ENCODE measurements at regions not wholly inside any gene's neighbourhood (a gene's known extent, or its start where the extent isn't known, plus 50 kb on each side); places are given as distances from the start of the nearest gene placed in this dataset.

GRCh38 chr5:8396756-8397155 lies 527.8 kb downstream of the MTRR start:
- H3K9me1 ChIP-seq (replicated peaks; ENCODE audit: control insufficient read depth, extremely low read depth, insufficient read depth, low read length): no peaks in the 10 kb centered on the region
- POLR2A ChIA-PET: no interaction called here
- peaks cover 2% of the 10 kb centered on the region for H3K9me3 ChIP-seq (replicated peaks; ENCODE audit: control insufficient read depth, insufficient read depth, low read length)
- intact Hi-C loops (cut with micrococcal nuclease) (no loop called here), dilution Hi-C loops (cut with MboI; ENCODE audit: extremely low pct_ligation_motif_present, low sequenced_read_pairs) (no loop called here)
- H3K4me3 ChIP-seq (replicated peaks in 1 of 3; ENCODE audit: insufficient read depth in 1 of 3, low read depth in 1 of 3, low read length in 3 of 3): no peak overlapping the region
- no peaks in the 10 kb centered on the region for H3K36me3 ChIP-seq (ENCODE audit: control insufficient read depth in 2 of 2, extremely low read depth in 1 of 2, insufficient read depth in 2 of 2, low read length in 2 of 2)
- no peaks in the 10 kb centered on the region for H4K20me1 ChIP-seq (replicated peaks; ENCODE audit: control insufficient read depth, extremely low read depth, insufficient read depth, low read length)
- no peak for TF ChIP-seq FOS (IDR thresholded peaks at IDR 0.05; ENCODE audit: borderline replicate concordance, insufficient read depth, low read length)
- no peak for TF ChIP-seq CTCF (IDR thresholded peaks at IDR 0.05; ENCODE audit: extremely low read depth in 1 of 2, insufficient read depth in 1 of 2, low read depth in 1 of 2, low read length in 2 of 2)
- TF ChIP-seq MYC (IDR thresholded peaks at IDR 0.05; ENCODE audit: low read depth, low read length): no peak
- TF ChIP-seq GATA2 (IDR thresholded peaks at IDR 0.05; ENCODE audit: insufficient read depth, insufficient read length, low read depth, low read length): no peak
- TF ChIP-seq EZH2 (IDR thresholded peaks at IDR 0.05; ENCODE audit: borderline replicate concordance, low read depth, low read length, severe bottlenecking): no peak
- TF ChIP-seq POLR2AphosphoS5 (IDR thresholded peaks at IDR 0.05; ENCODE audit: insufficient read depth, low read depth, low read length): no peak
- TF ChIP-seq MAX (IDR thresholded peaks at IDR 0.05; ENCODE audit: insufficient read depth, insufficient read length): no peak
- TF ChIP-seq JUN (IDR thresholded peaks at IDR 0.05; ENCODE audit: borderline replicate concordance, insufficient read depth, insufficient read length, low read depth): no peak
- TF ChIP-seq POLR2A (IDR thresholded peaks at IDR 0.05; ENCODE audit: low read depth, low read length): no peak
- FAIRE-seq: no peak
- no peak overlapping the region for H3K27ac ChIP-seq (ENCODE audit: insufficient read depth, low read depth, low read length)
- no peaks in the 10 kb centered on the region for H3K27me3 ChIP-seq (ENCODE audit: control insufficient read depth in 2 of 2, insufficient read depth in 2 of 2, low read length in 2 of 2)
- no peak overlapping the region for H3K4me2 ChIP-seq (ENCODE audit: insufficient read depth, low read length)
- no peaks in the 10 kb centered on the region for H3K4me1 ChIP-seq (ENCODE audit: control insufficient read depth, extremely low read depth, insufficient read depth, low read length)
- no TSS peak for BruUV-seq (replicated peaks)
- H3K9ac ChIP-seq (replicated peaks; ENCODE audit: extremely low read depth, insufficient read depth, low read length): no peak overlapping the region
- no peaks in the 10 kb centered on the region for H3K79me2 ChIP-seq (ENCODE audit: control insufficient read depth, insufficient read depth, low read length)
- no peak for DNase-seq (ENCODE audit: low read depth, low spot score)
- CTCF ChIA-PET: no interaction called here
- no peak overlapping the region for H2AFZ ChIP-seq (ENCODE audit: low read depth, low read length)

All from endothelial cell of umbilical vein (primary cell).